Neutrophil (primary cell): ENCODE measurements at regions not wholly inside any gene's neighbourhood (a gene's known extent, or its start where the extent isn't known, plus 50 kb on each side); places are given as distances from the start of the nearest gene placed in this dataset.

Experiments
- H3K27ac ChIP-seq: fragments of 200-600 bp; sonication (generic); 2 replicates; pipeline ENCODE4 v1.5.1; 2016; ENCODE audit warnings: mild to moderate bottlenecking, moderate library complexity
- H3K27me3 ChIP-seq: fragments of 200-600 bp; sonication (generic); 2 replicates; pipeline ENCODE4 v1.6.0; 2016; ENCODE audit warnings: mild to moderate bottlenecking
- H3K36me3 ChIP-seq: fragments of 200-600 bp; sonication (generic); 2 replicates; pipeline ENCODE4 v1.5.1; 2017
- H3K4me1 ChIP-seq, 2 experiments: fragments of 200-600 bp in 1 of 2; sonication (generic) in 1 of 2; 1 replicate in 1 of 2; 2 replicates in 1 of 2; pipeline versions ENCODE4 v1.5.1 to v1.6.1; 2013 to 2016; ENCODE audit warnings: low read depth in 1 of 2, low read length in 1 of 2, mild to moderate bottlenecking in 1 of 2, moderate library complexity in 1 of 2; ENCODE audit not compliant: control insufficient read depth in 1 of 2, insufficient read depth in 1 of 2
- H3K4me3 ChIP-seq, 2 experiments: fragments of 200-600 bp in 1 of 2; sonication (generic) in 1 of 2; 1 replicate in 1 of 2; 2 replicates in 1 of 2; pipeline ENCODE4 v1.5.1; 2013 to 2016; ENCODE audit warnings: low read depth in 1 of 2, low read length in 1 of 2, mild to moderate bottlenecking in 1 of 2, moderate library complexity in 1 of 2
- H3K9me3 ChIP-seq: fragments of 200-600 bp; sonication (generic); 2 replicates; pipeline ENCODE4 v1.5.1; 2016
- TF ChIP-seq, protein P1 (sequence below): fragments of 200-600 bp; sonication (generic); IDR thresholded peaks from 2 replicates; pipeline ENCODE4 v1.5.1; 2016; ENCODE audit warnings: antibody characterized with exemption

DNA sequence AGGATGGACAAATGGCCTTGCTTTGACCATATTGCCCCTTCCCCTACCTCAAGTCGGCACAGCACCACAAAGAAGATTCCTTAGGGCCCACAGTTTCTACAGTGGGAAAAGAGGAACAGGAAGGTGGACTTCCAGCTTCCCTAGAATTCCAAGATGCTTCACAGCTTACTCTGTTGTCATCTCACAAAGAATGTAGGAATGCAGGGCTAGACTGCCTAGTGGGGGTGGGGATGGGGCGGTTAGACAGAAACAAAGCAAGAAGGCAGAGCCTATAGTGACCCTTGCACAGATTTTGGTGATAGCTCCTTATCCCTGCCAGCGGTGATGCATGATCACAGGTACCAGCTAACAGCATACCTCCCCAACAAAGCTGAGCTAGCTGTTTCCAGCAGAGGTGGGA lies 607.6 kb upstream of the MAN1A1 start:
- TF ChIP-seq, protein P1, sequence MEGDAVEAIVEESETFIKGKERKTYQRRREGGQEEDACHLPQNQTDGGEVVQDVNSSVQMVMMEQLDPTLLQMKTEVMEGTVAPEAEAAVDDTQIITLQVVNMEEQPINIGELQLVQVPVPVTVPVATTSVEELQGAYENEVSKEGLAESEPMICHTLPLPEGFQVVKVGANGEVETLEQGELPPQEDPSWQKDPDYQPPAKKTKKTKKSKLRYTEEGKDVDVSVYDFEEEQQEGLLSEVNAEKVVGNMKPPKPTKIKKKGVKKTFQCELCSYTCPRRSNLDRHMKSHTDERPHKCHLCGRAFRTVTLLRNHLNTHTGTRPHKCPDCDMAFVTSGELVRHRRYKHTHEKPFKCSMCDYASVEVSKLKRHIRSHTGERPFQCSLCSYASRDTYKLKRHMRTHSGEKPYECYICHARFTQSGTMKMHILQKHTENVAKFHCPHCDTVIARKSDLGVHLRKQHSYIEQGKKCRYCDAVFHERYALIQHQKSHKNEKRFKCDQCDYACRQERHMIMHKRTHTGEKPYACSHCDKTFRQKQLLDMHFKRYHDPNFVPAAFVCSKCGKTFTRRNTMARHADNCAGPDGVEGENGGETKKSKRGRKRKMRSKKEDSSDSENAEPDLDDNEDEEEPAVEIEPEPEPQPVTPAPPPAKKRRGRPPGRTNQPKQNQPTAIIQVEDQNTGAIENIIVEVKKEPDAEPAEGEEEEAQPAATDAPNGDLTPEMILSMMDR, result no peak
- H3K36me3 ChIP-seq, result no peaks in the 10 kb centered on the region

DNA sequence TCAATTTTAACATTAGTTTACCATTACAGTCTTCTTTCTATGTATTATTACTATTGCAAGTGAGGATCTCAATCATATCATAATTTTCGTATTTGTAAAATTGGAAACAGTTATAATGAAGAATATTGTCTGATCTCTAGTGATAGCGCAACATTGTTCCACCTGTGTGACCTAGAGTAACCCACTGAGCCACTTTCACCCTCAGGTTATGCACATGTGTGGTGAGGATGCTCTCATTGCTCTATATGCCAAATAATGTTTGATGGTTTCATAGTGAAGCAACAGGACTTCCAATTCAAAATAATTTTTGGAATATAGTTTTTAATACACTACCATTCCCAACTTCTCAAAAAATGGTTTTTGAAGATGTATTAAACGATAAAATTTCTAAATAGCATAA lies 603.1 kb upstream of the MAN1A1 start:
- Histone ChIP-seq H3K4me3 (no peak overlapping the region), H3K9me3 (no peaks in the 10 kb centered on the region), H3K27ac (no peak overlapping the region), H3K36me3 (no peaks in the 10 kb centered on the region), H3K27me3 (no peaks in the 10 kb centered on the region), H3K4me1 (no peaks in the 10 kb centered on the region)
- TF ChIP-seq, protein P1, result no peak

More for the DNA sequence above, 607.6 kb upstream of the MAN1A1 start:
- Histone ChIP-seq H3K9me3 (no peaks in the 10 kb centered on the region), H3K4me1 (no peaks in the 10 kb centered on the region), H3K27ac (no peak overlapping the region), H3K4me3 (no peak overlapping the region), H3K27me3 (no peaks in the 10 kb centered on the region)

DNA sequence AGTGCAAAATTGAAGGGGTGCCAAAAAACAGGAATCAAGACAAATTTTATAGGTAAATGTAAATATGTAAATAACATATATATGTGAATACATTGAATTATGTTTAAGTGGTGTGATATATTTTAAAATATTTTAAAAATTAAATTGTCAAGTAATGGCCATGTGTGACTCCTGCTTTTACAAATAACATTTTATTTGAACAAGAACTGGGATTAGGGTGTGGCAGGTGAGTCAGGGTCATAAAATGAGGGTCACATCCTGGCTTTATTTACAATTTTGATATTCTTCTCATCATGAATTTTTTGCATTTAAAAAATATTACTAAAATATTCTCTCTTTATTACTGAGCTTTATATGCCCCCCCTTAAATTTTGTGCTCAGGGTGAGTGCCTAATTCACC lies 601.1 kb upstream of the MAN1A1 start:
- Histone ChIP-seq H3K36me3 (no peaks in the 10 kb centered on the region), H3K9me3 (no peaks in the 10 kb centered on the region), H3K4me1 (no peaks in the 10 kb centered on the region), H3K27ac (no peak overlapping the region), H3K27me3 (no peaks in the 10 kb centered on the region), H3K4me3 (no peak overlapping the region)
- TF ChIP-seq, protein P1, result no peak

DNA sequence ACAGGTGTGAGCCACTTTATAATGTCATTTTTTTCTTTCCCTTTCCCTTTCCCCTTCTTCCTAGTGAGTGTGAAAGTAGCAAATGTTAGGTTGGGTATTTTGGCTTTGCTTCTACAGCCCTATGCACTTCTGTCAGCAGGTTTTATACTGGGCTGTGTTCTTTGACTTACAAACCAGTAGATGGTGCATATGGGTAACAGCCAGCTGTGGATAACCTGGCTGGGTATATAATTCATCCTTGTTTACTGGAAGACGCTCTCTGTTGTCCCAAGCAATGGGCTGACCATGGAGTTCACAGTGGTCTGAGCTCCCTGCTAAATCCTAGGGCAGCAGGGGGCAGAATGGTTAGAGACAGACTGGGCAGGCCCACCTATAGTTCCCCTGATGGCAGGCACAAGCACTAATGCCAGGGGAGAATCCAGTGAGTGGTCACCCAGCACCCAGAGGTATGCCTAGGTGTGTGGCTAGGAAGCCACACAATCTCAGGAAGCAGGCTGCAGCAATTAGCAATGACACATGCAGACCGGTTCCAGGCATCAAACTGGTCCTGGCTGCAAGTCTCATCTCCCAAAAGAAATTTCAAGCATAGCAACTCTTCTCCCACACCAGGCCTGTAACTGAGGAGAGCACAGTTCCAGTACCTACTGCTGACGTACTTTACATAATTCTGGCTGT lies 592.7 kb upstream of the MAN1A1 start:
- TF ChIP-seq, protein P1, result no peak

DNA sequence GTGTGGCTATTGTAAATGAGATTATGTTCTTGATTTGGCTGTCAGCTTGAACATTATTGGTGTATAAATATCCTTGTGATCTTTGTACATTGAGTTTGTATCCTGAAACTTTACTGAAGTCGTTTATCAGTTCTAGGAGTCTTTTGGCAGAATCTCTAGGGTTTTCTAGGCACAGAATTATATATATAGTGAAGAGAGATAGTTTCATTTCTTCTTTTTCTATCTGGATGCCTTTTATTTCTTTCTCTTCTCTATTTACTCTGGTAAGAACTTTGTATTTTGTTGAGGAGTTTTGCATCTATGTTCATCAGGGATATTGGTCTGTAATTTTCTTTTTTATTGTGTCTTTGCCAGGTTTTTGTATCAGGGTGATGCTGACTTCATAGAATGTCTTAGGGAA lies 589.2 kb upstream of the MAN1A1 start:
- H3K27me3 ChIP-seq, result no peaks in the 10 kb centered on the region
- TF ChIP-seq, protein P1, result no peak
- no peaks in the 10 kb centered on the region for H3K36me3 ChIP-seq
- H3K4me3 ChIP-seq, result no peak overlapping the region
- no peak overlapping the region for H3K27ac ChIP-seq
- no peaks in the 10 kb centered on the region for H3K4me1 ChIP-seq
- H3K9me3 ChIP-seq, result no peaks in the 10 kb centered on the region

More for the DNA sequence above, 592.7 kb upstream of the MAN1A1 start:
- no peaks in the 10 kb centered on the region for H3K27me3 ChIP-seq
- H3K27ac ChIP-seq, result no peak overlapping the region
- H3K4me3 ChIP-seq, result no peak overlapping the region
- no peaks in the 10 kb centered on the region for H3K36me3 ChIP-seq
- no peaks in the 10 kb centered on the region for H3K9me3 ChIP-seq
- no peaks in the 10 kb centered on the region for H3K4me1 ChIP-seq
